GM21786 (cell line): ENCODE measurements at regions not wholly inside any gene's neighbourhood (a gene's known extent, or its start where the extent isn't known, plus 50 kb on each side); places are given as distances from the start of the nearest gene placed in this dataset.
A peak's percentile ranks its signal among the peaks of the same experiment; 100 is the strongest.

ENCODE experiments used
- ATAC-seq: cut with Tn5 transposase; IDR thresholded peaks from one replicate; pipeline ENCODE4 v1.9.1; 2021; ENCODE audit not compliant: unreplicated experiment

DNA sequence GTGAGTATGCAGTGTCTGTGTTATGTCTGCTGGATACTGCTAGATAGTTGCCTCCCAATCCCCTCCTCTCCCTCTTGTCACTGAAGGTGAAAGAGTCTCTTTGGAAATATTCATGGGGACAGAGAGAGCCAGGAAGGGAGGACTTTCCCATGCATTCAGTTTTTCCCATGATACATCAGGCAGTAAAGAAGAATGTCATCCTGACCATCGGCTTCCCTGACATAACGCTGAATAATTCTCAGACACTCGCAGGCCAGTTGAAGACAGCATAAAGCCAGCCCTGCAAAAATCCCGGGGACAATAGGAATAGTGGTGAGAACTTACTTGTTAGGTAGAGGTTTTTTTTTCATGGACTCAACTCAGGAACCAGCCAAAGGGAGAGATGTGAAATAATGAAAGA lies 58.1 kb downstream of the KLF4 start:
- ATAC-seq, result no peak

GRCh38 chr9:107430071-107430470 lies 59.5 kb downstream of the KLF4 start:
- ATAC-seq, result no peak

DNA sequence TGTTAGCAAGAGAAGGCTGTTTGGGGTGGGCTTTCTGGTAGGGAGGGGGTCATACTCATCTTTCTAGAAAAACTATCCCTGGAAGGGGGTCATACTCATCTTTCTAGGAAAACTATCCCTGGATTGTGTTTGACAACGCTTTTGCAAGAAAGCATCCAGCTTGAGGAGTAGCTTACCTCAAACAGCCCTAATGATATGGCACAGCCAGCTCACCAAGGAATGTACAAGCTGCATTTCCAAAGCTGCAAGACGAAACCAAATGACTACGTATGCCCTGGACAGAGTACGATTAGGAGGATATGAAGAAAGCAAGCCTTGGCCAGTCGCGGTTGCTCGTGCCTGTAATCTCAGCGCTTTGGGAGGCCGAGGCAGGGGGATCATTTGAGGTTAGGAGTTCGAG lies 63.4 kb downstream of the KLF4 start:
- ATAC-seq, result no peak

DNA sequence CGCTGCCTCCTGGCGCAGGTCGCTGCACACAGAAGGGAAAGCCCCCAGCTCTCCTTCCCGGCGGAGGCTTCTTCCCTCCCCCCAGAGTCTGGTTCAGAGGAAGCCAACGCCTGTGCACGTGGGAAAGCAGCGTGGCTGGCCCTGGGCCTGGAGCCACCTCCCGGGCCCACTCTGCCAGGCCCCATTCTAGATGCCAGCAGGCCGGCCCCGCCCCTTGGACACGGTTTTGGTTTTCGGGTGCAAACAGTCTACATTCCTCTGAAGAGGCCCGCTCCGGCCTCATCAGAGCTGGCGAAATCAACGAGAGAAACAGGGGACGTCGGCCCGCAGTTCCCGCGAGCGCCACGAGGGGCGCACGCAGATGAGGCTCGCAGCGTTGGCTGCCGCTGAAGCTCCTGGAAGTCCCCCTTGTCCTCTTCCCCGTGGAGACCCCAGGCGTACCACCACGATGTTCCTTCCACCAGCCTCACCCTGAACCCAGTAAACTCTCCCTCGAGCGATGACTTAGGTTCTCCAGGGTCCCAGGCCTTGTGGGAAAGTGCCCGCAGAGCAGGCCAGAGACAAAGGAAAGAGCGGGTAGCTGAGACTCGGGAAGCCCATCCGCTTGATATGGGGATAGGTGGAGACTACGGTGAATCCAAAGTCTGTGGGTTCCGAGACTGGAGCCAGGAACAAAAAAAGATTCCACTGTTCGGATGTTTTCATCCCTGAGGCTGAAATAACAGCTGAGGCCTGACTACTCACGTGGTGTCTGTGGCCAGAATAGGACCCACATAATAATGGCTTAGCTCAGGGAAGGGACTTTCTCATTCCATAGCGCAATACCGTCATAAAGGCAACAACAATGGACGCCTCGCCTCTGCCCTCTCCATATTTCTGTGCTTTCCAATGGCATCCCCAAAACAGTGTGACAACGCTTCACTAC lies 64.2 kb downstream of the KLF4 start:
- ATAC-seq, result peak; percentile 80

GRCh38 chr9:107423540-107423939 lies 66.0 kb downstream of the KLF4 start:
- ATAC-seq, result no peak

DNA sequence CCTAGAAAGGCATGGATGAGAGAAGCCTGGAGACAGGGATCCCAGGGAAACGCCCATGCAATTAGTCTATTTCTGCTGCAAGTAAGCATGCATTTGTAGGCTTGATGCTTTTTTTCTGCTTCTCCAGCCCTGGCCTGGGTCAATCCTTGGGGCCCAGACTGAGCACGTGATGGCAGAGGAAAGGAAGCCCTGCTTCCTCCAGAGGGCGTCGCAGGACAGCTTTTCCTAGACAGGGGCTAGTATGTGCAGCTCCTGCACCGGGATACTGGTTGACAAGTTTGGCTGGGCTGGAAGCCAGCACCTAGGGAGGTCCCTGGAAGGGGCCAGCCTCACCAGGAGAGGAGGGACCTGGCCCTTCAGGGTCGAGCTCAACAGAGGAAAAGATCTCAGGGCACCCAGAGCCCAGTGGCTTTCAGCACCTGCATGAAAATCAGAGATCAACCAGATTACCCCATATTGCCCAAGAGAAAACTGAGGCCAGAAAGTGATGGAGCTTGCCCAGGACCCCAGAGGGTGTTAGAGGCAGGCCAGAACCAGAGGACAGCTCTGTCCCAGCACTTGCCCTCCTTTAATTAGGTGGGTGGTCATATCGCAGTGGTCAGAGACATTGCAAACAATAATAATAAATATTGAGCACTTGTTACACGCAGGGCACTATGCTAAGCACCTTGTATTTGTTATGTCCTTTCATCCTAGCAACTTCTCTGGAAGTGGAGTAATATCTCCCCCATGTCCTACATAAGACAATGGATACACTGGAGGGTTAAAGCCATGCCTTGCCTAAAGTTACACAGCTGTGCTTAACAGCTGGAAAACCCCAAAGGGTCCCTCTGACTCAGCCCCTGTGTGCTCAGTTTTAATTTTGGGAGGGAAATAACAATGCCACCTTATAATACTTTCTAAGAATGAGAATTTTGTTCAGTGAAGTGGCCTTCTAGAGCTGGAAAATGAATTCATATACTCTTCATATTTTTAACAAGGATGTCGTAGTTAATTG lies 67.1 kb downstream of the KLF4 start:
- peak; percentile 51 for ATAC-seq

GRCh38 chr9:107410420-107410819 lies 79.1 kb downstream of the KLF4 start:
- no peak for ATAC-seq

GRCh38 chr9:107409581-107410389 lies 79.8 kb downstream of the KLF4 start:
- no peak for ATAC-seq

- no peak for ATAC-seq
These were observed 81.9 kb downstream of the KLF4 start for GRCh38 chr9:107407675-107408074.

GRCh38 chr9:107405511-107405910 lies 84.1 kb downstream of the KLF4 start:
- no peak for ATAC-seq

DNA sequence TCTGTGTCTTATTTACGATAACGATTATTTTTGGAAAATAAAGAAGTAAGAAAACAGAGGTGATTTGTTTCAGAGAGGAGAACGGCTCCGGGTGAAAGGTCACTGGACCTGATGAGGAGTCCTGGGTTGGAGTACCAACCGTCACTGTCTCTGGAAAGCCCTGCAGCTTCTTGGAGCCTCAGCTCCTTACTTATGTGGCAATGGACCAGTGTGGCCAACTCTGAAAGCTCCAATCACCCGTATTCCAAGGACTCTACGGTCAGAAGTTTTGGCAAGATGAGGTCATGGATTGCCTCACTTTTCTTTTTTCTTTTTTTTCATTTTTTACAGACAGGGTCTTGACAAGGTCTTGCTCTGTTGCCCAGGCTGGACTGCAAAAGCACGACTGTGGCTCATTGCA lies 84.8 kb downstream of the KLF4 start:
- ATAC-seq, result no peak

DNA sequence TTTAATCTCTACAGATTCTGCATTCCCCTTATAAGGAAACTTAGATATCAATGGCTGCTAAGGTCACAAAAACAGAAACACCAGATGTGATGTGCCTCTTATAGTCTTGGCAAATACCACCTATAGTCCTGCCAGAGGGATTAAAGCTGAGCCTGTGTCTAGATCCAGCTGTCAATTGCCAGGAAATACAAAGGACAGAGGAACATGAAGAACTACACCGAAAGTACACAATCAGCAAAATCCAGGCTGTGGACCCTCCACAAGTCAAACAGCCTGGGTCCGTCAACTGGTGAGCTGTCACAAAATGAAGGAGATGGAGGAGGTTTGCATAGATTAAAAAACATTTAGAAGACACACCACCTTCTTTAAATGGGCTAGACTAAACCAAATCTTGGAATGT lies 85.4 kb downstream of the KLF4 start:
- no peak for ATAC-seq

DNA sequence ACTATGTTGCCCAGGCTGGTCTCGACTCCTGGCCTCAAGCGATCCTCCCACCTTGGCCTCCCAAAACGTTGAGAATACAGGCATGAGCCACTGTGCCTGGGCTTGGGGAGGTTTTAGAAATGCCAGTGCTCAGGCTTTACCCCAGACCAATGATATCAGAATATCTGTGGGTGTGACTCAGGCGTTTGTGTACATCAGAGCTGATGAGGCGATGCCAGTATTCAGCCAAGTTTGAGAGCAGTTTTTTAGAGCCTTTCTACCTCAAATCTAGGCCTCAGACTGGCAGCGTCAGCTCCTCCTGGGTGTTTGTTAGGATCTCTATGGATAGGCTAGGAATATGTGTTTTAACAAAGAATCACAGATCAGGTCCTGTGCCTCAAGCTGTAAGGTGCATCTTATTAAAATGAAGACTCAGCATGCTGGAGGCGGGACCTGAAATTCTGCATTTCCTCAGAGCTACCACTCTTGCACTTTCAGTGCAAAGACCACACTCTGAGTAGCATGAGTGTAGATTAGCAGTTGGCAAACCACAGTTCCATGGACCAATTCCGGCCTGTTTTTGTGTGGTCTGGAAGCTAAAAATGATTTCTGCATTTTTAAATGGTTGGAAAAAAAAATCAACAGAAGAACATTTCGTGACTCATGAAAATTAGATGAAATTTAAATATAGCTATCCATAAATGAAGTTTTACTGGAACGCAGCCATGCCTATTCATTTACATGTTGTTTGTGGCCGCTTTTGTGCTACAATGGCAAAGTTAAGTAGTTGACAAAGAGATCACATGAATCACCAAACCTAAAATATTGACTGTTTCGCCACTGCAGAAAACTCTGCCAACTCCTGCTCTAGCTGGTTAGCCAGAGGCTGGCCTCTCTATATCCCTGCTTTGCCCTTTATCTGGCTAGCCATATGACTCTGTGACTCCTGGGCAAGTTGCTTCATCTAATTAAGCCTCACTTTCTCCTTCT lies 92.2 kb downstream of the KLF4 start:
- no peak for ATAC-seq

- no peak for ATAC-seq
These were observed 95.3 kb downstream of the KLF4 start for GRCh38 chr9:107394264-107394663.

DNA sequence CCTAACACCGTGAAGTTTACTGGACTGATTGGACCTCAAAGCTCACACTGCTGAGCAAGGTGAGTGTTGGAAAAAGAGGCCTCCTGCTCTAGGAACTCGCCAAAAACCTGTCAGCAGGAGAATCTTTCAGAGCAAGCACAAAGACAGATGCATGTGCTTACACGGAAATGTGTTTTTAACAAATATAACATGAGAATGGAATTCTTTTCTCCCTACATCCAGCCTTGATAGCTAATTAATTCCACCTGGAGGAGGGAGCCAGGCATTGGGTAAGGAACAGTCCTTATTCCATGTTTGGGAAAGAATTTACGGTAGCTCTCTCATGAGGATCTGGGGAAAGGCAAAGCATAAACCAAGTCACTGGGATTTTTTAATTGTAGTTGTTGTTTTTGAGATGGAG lies 98.8 kb downstream of the KLF4 start:
- ATAC-seq, result no peak

DNA sequence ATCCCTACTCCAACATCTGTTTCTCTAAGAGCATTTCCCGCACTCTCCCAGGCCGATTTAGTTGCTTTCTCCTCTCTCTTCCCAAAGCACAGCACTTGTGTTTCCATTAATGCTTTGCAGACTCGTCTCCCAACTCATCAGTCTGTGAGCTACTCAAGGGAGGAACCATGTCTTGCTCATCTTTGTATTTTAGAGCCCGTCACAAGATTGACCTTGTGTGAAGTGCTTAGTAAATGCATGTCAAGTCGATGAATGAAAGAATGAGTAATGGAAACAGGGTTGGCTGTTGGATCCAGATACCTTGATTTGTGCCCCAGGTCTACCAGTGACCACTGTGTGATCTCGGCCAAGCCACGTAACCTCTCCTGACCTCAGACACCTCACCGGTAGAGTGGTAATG lies 99.3 kb downstream of the KLF4 start:
- no peak for ATAC-seq

DNA sequence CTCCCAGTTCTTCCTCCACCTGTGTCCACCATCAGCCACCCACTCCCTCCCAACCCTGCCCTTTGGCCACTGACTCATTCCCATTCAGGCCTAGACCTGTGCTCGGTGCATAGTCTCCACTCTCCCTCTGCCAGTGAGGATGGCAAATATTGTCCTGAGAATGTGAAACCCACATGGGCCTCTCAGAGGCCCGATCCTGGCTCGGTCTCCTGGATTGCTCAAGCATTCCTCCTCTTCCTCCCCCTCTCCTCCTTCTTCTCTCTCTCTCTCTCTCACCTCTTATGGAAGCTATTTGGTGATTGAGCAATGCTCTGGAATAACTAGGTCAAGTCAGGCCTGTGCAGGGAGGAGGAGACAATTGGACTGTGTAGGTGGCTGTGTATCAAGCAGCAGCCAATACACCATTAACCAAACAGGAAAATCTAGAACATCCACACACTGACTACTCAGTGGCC lies 99.9 kb downstream of the KLF4 start:
- ATAC-seq, result no peak

DNA sequence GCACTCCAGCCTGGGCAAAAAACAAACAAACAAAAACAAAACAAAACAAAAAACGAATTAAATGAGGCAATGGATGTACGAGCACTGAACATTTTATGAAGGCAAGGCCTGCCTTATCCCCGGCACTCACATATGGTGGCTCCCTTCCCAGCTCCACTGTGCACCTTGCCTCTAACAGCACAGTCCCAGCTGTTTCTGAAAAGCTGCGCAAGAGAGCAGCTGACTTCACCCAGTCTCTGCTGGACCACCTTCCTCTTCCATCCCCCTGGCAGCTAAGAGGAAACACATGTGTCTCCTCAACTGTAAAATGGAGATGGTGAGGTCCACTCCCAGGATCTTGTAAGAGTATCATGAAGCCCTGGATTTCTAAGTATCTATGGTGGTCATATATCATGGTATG lies 100.7 kb downstream of the KLF4 start:
- no peak for ATAC-seq

DNA sequence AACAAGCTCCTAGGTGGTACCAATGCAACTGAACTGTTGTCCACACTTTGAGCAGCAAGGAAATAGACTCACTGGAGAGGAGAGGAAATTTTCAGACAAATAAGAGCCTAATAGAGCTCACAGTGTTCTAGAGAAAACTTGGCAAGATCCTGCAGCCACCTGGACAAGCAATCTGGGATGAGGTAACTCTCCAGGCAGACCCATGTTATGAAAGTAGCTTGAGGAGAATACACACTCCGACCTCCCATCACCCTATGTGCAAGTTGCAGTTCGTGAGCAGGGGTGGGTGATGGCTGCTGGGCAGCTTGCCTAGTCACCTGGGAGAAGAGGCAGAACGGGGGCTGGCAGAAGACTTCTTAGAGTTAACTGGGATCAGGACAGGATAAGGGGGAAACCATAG lies 102.2 kb downstream of the KLF4 start:
- no peak for ATAC-seq

DNA sequence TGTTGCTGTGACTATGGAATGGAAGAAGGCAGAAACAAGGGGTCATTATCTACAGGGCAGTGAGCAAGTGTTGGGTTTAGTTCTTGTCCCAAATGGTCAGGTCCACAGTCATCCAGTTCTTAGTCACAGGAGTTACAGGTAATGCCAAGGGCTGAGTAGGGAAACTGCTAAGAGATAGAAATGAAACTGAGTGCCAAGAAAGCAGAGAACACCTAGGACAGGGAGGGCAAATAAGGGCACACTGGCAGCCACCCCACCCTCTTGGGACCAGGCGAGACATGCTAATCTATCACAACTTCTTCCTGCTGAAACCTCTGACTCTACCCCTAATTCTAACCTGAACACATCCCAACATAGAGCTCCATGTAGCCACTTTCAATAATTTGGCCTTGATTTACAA lies 103.2 kb downstream of the KLF4 start:
- no peak for ATAC-seq
